Stimulated activated CD4-positive, alpha-beta T cell treated with anti-CD3 and anti-CD28 coated beads, Interleukin-15, amount 100 ng/mL, for 1 hour (primary cell): ENCODE measurements at regions not wholly inside any gene's neighbourhood (a gene's known extent, or its start where the extent isn't known, plus 50 kb on each side); places are given as distances from the start of the nearest gene placed in this dataset.

Source experiments
- DNase-seq, 2 donors: peaks; one replicate each; pipeline ENCODE4 v3.0.0-alpha.2; 2020; ENCODE audit warnings: low read depth in 1 of 2, low spot score in 1 of 2

- no peak for DNase-seq
These were observed 85.6 kb downstream of the CPN2 start for GRCh38 chr3:194265505-194265892.

- DNase-seq: no peak
These were observed 84.8 kb downstream of the CPN2 start for GRCh38 chr3:194265996-194266964.

- DNase-seq: no peak
These were observed 83.1 kb downstream of the CPN2 start for GRCh38 chr3:194267744-194268653.

GRCh38 chr3:194268654-194269512 is 82.2 kb downstream of the CPN2 start:
- DNase-seq: no peak

GRCh38 chr3:194269610-194270145 is 81.5 kb downstream of the CPN2 start:
- DNase-seq: no peak

- DNase-seq: no peak
These were observed 80.3 kb downstream of the CPN2 start for GRCh38 chr3:194270627-194271459.

GRCh38 chr3:194271460-194272035 is 79.6 kb downstream of the CPN2 start:
- DNase-seq: no peak

- DNase-seq: no peak
These were observed 78.9 kb downstream of the CPN2 start for GRCh38 chr3:194272221-194272620.

GRCh38 chr3:194272861-194273742 is 78.0 kb downstream of the CPN2 start:
- DNase-seq: no peak

GRCh38 chr3:194273743-194274310 is 77.3 kb downstream of the CPN2 start:
- DNase-seq: no peak

GRCh38 chr3:194274424-194275085 is 76.6 kb downstream of the CPN2 start:
- DNase-seq: no peak

- DNase-seq: no peak
These were observed 75.8 kb downstream of the CPN2 start for GRCh38 chr3:194275291-194275690.

- DNase-seq: no peak
These were observed 75.4 kb downstream of the CPN2 start for GRCh38 chr3:194275721-194276120.

- no peak for DNase-seq
These were observed 74.4 kb downstream of the CPN2 start for GRCh38 chr3:194276768-194277103.

GRCh38 chr3:194277104-194277785 is 73.9 kb downstream of the CPN2 start:
- no peak for DNase-seq

- DNase-seq: no peak
These were observed 73.4 kb downstream of the CPN2 start for GRCh38 chr3:194277786-194278130.

- no peak for DNase-seq
These were observed 72.8 kb downstream of the CPN2 start for GRCh38 chr3:194278186-194278845.
